ENCODE measurements at regions not wholly inside any gene's neighbourhood (a gene's known extent, or its start where the extent isn't known, plus 50 kb on each side); places are given as distances from the start of the nearest gene placed in this dataset.
A peak's percentile ranks its signal among the peaks of the same experiment; 100 is the strongest.
"Not testable (repeated sequence)": the region's sequence is repeated elsewhere in the genome, so short reads cannot be mapped to it uniquely, and the experiment has no call there.

- Mint-ChIP-seq H3K9me3 (ENCODE audit: unreplicated experiment) (peaks cover 7% of the 10 kb centered on the region), H3K36me3 (ENCODE audit: insufficient read depth, unreplicated experiment) (no peaks in the 10 kb centered on the region), H3K4me1 (ENCODE audit: insufficient read depth, unreplicated experiment) (no peaks in the 10 kb centered on the region), H3K4me3 (ENCODE audit: unreplicated experiment) (no peak overlapping the region), H3K27ac (ENCODE audit: low read depth, unreplicated experiment) (no peak overlapping the region), H3K27me3 (ENCODE audit: insufficient read depth, unreplicated experiment) (no peaks in the 10 kb centered on the region)
- ChIA-PET CTCF (no interaction called here), POLR2A (interaction anchor here (0.7 kb wide), 1 partner anchor 23 kb away, joined by 6 read pairs; no protein-coding TSS in a partner anchor)
- TF ChIP-seq CTCF (IDR thresholded peaks at IDR 0.05; ENCODE audit: unreplicated experiment) = no peak
- no TSS peak for BruUV-seq (replicated peaks)
- intact Hi-C loops (cut with micrococcal nuclease) = no loop called here
- DNase-seq (ENCODE audit: unreplicated experiment) = no peak
Observed at GRCh38 chr4:148643851-148644250, 201.6 kb upstream of the NR3C2 start.

- H3K9me3 Mint-ChIP-seq (ENCODE audit: unreplicated experiment) = peaks cover 7% of the 10 kb centered on the region
- no peaks in the 10 kb centered on the region for H3K36me3 Mint-ChIP-seq (ENCODE audit: insufficient read depth, unreplicated experiment)
- no peaks in the 10 kb centered on the region for H3K27me3 Mint-ChIP-seq (ENCODE audit: insufficient read depth, unreplicated experiment)
- TF ChIP-seq CTCF (IDR thresholded peaks at IDR 0.05; ENCODE audit: unreplicated experiment) = no peak
- BruUV-seq (replicated peaks) = no TSS peak
- no peak for DNase-seq (ENCODE audit: unreplicated experiment)
- CTCF ChIA-PET = no interaction called here
- no peak overlapping the region for H3K27ac Mint-ChIP-seq (ENCODE audit: low read depth, unreplicated experiment)
- intact Hi-C loops (cut with micrococcal nuclease) = no loop called here
- POLR2A ChIA-PET = no interaction called here
- H3K4me3 Mint-ChIP-seq (ENCODE audit: unreplicated experiment) = no peak overlapping the region
- H3K4me1 Mint-ChIP-seq (ENCODE audit: insufficient read depth, unreplicated experiment) = no peaks in the 10 kb centered on the region
Observed at GRCh38 chr4:148642907-148643306, 200.7 kb upstream of the NR3C2 start.

GRCh38 chr4:148638079-148638478 lies 195.9 kb upstream of the NR3C2 start:
- intact Hi-C loops (cut with micrococcal nuclease); H3K27ac Mint-ChIP-seq (ENCODE audit: low read depth, unreplicated experiment); POLR2A ChIA-PET; BruUV-seq (replicated peaks); H3K4me3 Mint-ChIP-seq (ENCODE audit: unreplicated experiment); DNase-seq (ENCODE audit: unreplicated experiment); H3K9me3 Mint-ChIP-seq (ENCODE audit: unreplicated experiment); H3K36me3 Mint-ChIP-seq (ENCODE audit: insufficient read depth, unreplicated experiment); H3K27me3 Mint-ChIP-seq (ENCODE audit: insufficient read depth, unreplicated experiment); CTCF ChIA-PET: not testable (repeated sequence)
- H3K4me1 Mint-ChIP-seq (ENCODE audit: insufficient read depth, unreplicated experiment) = peaks cover 11% of the 10 kb centered on the region

- DNase-seq (ENCODE audit: unreplicated experiment); intact Hi-C loops (cut with micrococcal nuclease); H3K27me3 Mint-ChIP-seq (ENCODE audit: insufficient read depth, unreplicated experiment); H3K27ac Mint-ChIP-seq (ENCODE audit: low read depth, unreplicated experiment); BruUV-seq (replicated peaks); H3K36me3 Mint-ChIP-seq (ENCODE audit: insufficient read depth, unreplicated experiment); H3K4me3 Mint-ChIP-seq (ENCODE audit: unreplicated experiment); POLR2A ChIA-PET; H3K9me3 Mint-ChIP-seq (ENCODE audit: unreplicated experiment): not testable (repeated sequence)
- CTCF ChIA-PET = interaction anchor here (1.0 kb wide), 1 partner anchor 47 kb away, joined by 3 read pairs; no protein-coding TSS in a partner anchor
- H3K4me1 Mint-ChIP-seq (ENCODE audit: insufficient read depth, unreplicated experiment) = peaks cover 11% of the 10 kb centered on the region
Observed at GRCh38 chr4:148637453-148637852, 195.2 kb upstream of the NR3C2 start.

- Mint-ChIP-seq H3K4me1 (ENCODE audit: insufficient read depth, unreplicated experiment) (peaks cover 11% of the 10 kb centered on the region), H3K9me3 (ENCODE audit: unreplicated experiment) (no peaks in the 10 kb centered on the region), H3K27ac (ENCODE audit: low read depth, unreplicated experiment) (no peak overlapping the region), H3K36me3 (ENCODE audit: insufficient read depth, unreplicated experiment) (no peaks in the 10 kb centered on the region), H3K4me3 (ENCODE audit: unreplicated experiment) (no peak overlapping the region), H3K27me3 (ENCODE audit: insufficient read depth, unreplicated experiment) (no peaks in the 10 kb centered on the region)
- ChIA-PET CTCF (interaction anchor here (0.7 to 1.7 kb wide), 5 partner anchors 15 to 397 kb away, joined by 3 to 4 read pairs (median 3); no protein-coding TSS in a partner anchor), POLR2A (interaction anchor here (0.7 to 1.1 kb wide), 2 partner anchors 16 to 652 kb away, joined by 3 to 6 read pairs; no protein-coding TSS in a partner anchor)
- DNase-seq (ENCODE audit: unreplicated experiment) = peak; percentile 75
- no TSS peak for BruUV-seq (replicated peaks)
- no peak for TF ChIP-seq CTCF (IDR thresholded peaks at IDR 0.05; ENCODE audit: unreplicated experiment)
- intact Hi-C loops (cut with micrococcal nuclease) = no loop called here
Observed at GRCh38 chr4:148634476-148634875, 192.3 kb upstream of the NR3C2 start.
